Bronchial epithelial cell (primary cell): ENCODE measurements at regions not wholly inside any gene's neighbourhood (a gene's known extent, or its start where the extent isn't known, plus 50 kb on each side); places are given as distances from the start of the nearest gene placed in this dataset.
A peak's percentile ranks its signal among the peaks of the same experiment; 100 is the strongest.

Experiments
- DNase-seq: peaks from one replicate; pipeline ENCODE4 v3.0.0-alpha.2; 2010; ENCODE audit warnings: low read depth
- FAIRE-seq: peaks from 2 replicates; lab custom pipeline; 2011; peaks lifted over from hg19 to GRCh38; lab: Jason Lieb, UNC
- H3K27me3 ChIP-seq: 2 replicates; pipeline ENCODE4 v1.5.1; 2011; ENCODE audit warnings: low read length; ENCODE audit not compliant: control insufficient read depth, insufficient read depth
- H3K36me3 ChIP-seq: 2 replicates; pipeline ENCODE4 v1.5.1; 2011; ENCODE audit warnings: low read length; ENCODE audit not compliant: control insufficient read depth, insufficient read depth
- H3K4me3 ChIP-seq: 2 replicates; pipeline ENCODE4 v1.5.1; 2011; ENCODE audit warnings: mild to moderate bottlenecking, low read depth, low read length, control low read depth
- CTCF ChIP-seq: IDR thresholded peaks from 2 replicates; pipeline ENCODE4 v1.5.1; 2011; ENCODE audit warnings: mild to moderate bottlenecking, moderate library complexity, low read length, control low read depth, inconsistent platforms; ENCODE audit not compliant: insufficient read depth, severe bottlenecking

GRCh38 chr2:153059338-153060052 lies 341.1 kb downstream of the ARL6IP6 start:
- H3K4me3 ChIP-seq, result no peak overlapping the region
- H3K27me3 ChIP-seq, result no peaks in the 10 kb centered on the region
- peak; percentile 50 for FAIRE-seq
- no peak for TF ChIP-seq CTCF
- peak; percentile 99 for DNase-seq
- H3K36me3 ChIP-seq, result no peaks in the 10 kb centered on the region

- H3K4me3 ChIP-seq, result no peak overlapping the region
- TF ChIP-seq CTCF, result no peak
- no peaks in the 10 kb centered on the region for H3K36me3 ChIP-seq
- DNase-seq (no peak), FAIRE-seq (peak; percentile 84)
- H3K27me3 ChIP-seq, result no peaks in the 10 kb centered on the region
These were observed 339.3 kb downstream of the ARL6IP6 start for GRCh38 chr2:153057743-153058142.

DNA sequence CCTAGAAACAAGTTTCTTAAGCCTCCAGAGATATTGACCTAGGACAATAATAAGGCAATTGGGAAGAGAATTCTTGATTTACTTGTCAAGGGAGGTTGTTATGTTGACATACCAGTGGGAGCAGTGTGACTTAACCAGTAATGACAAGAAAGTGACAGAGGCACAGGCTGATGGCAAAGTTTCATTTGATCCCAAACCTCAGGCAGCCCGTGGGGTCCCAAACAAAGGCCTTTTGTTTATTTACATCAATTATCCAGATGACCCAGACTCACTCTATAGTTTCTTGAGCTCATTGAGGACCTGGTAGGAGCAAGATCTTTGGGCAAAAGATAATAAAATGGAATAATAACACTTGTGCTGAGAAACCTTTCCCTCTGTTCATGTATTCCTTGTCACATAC lies 336.8 kb downstream of the ARL6IP6 start:
- H3K4me3 ChIP-seq, result no peak overlapping the region
- H3K27me3 ChIP-seq, result no peaks in the 10 kb centered on the region
- no peak for TF ChIP-seq CTCF
- FAIRE-seq (no peak), DNase-seq (no peak)
- H3K36me3 ChIP-seq, result no peaks in the 10 kb centered on the region

DNA sequence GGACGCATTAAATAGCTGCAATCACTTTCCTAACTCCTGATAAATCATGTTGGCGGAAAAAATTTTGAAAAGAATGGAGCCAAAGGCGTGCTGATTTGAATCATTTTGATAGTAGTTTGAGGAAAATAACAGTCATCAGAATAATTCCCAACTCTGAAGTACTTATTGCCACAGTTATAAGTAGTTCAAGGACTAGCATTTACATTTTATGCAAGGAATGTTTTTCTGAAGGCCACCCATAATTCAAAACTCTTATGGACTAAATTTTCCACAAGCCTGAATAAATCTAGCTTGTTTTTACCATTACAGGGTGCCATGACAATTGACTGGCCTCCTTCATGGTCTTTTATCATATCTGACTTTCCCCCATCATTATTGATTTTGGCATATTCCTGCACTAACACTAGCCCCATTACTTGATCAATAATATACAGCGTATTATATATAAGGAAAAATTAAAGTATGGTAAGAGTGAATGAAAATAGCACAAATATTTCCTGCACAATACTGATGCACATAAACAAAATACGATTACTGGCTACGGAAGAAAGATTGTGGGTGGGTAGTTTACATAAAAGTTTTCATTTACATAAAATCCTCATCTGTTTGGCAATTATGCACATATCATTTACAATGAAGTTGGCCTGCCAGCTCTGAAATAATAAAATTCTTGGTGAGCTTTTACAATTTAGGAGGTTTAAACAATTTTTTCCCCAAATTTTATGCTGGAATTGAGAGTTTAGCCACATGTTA lies 334.6 kb downstream of the ARL6IP6 start:
- no peak for TF ChIP-seq CTCF
- FAIRE-seq, result no peak
- H3K27me3 ChIP-seq, result no peaks in the 10 kb centered on the region

GRCh38 chr2:153047220-153047619 lies 328.8 kb downstream of the ARL6IP6 start:
- no peaks in the 10 kb centered on the region for H3K36me3 ChIP-seq
- peak; percentile 76 for FAIRE-seq
- TF ChIP-seq CTCF, result no peak
- peak; percentile 47 for DNase-seq
- no peaks in the 10 kb centered on the region for H3K27me3 ChIP-seq
- no peak overlapping the region for H3K4me3 ChIP-seq

More for the DNA sequence above, 334.6 kb downstream of the ARL6IP6 start:
- Histone ChIP-seq H3K36me3 (no peaks in the 10 kb centered on the region), H3K4me3 (no peak overlapping the region)
- DNase-seq, result no peak
